Pancreas (tissue), 10 donors: ENCODE measurements at regions not wholly inside any gene's neighbourhood (a gene's known extent, or its start where the extent isn't known, plus 50 kb on each side); places are given as distances from the start of the nearest gene placed in this dataset.

Experiments
- ATAC-seq, 4 donors: fragments of 200-7000 bp; cut with Tn5 transposase; one replicate each; pipeline versions ENCODE4 v1.8.0 to v1.9.1; 2020; ENCODE audit warnings: mild to moderate bottlenecking in 4 of 4, moderate library complexity in 4 of 4
- DNase-seq, 6 donors: peaks; one replicate each; pipeline ENCODE4 v3.0.0-alpha.2; 2020
- FAIRE-seq: peaks from 2 replicates; lab custom pipeline; 2012; peaks lifted over from hg19 to GRCh38; lab: Jason Lieb, UNC
- H3K27ac ChIP-seq, 4 donors: fragments of 200-600 bp; sonication (generic); 1 replicate in 3 of 4; 2 replicates in 1 of 4; pipeline versions ENCODE4 v1.5.0 to v1.8.0; 2020
- H3K27me3 ChIP-seq, 4 donors: fragments of 200-600 bp; one replicate each; pipeline ENCODE4 v1.8.0; 2021
- H3K36me3 ChIP-seq, 3 donors: fragments of 200-600 bp; sonication (generic) in 1 of 3; one replicate each; pipeline versions ENCODE4 v1.5.0 to v1.8.0; 2020 to 2021
- H3K4me1 ChIP-seq, 3 donors: fragments of 200-600 bp; one replicate each; pipeline ENCODE4 v1.8.0; 2021
- H3K4me3 ChIP-seq, 4 donors: fragments of 200-600 bp; sonication (generic) in 2 of 4; one replicate each; pipeline versions ENCODE4 v1.5.0 to v1.8.0; 2020 to 2021
- H3K9me3 ChIP-seq, 4 donors: fragments of 200-600 bp; one replicate each; pipeline ENCODE4 v1.8.0; 2021
- CTCF ChIP-seq, 4 donors: fragments of 200-600 bp; sonication (generic) in 3 of 4; IDR thresholded peaks; one replicate each; pipeline versions ENCODE4 v1.5.0 to v1.8.0; 2021; ENCODE audit warnings: antibody characterized with exemption in 4 of 4
- whole genome bisulfite sequencing, 2 donors: extraction: QIAGEN DNeasy Blood & Tissue Kit; methylation state at CpG; one replicate each; pipeline ENCODE4 v1.1.7; 2013; 5-methylcytosine and 5-hydroxymethylcytosine counted together
- intact Hi-C, 3 donors: fragments of 100-400 bp; cut with DNase I; formaldehyde crosslinking; loops; one replicate each; pipeline versions ENCODE4 v1.11.1 to v1.14.2; 2022
- donor health status: healthy with polysubstance abuse.
- donor health status: DM: no; HTN: no; CAD: no; lungs with moderate emphysema.
- donor health status: DM: no; HTN: no; CAD: no.
- donor health status: control.
- donor health status: control.
- donor health status: Bipolar disorder and iron deficiency.
- donor health status: DM: yes; HTN: yes; CAD: no.
- donor health status: DM: no; HTN: no; CAD: no.
- donor health status: DM: no; HTN: no; CAD: no.
- donor health status: DM: yes; HTN: yes; CAD: no.

- intact Hi-C loops: no loop called here
- Histone ChIP-seq H3K4me3 (no peak overlapping the region), H3K9me3 (no peaks in the 10 kb centered on the region), H3K36me3 (no peaks in the 10 kb centered on the region), H3K4me1 (peaks cover 0 to 10% (median 7%) of the 10 kb centered on the region in 3 donors), H3K27ac (no peak overlapping the region), H3K27me3 (no peaks in the 10 kb centered on the region)
- DNase-seq: no peak
- peak in 2 of 4 donors; percentile 12 to 20 for ATAC-seq
- FAIRE-seq: no peak
- WGBS, 2 donors: 77 to 79% methylated on average over 3 of the region's 3 CpGs
- TF ChIP-seq CTCF (IDR thresholded peaks at IDR 0.05): no peak
Observed at GRCh38 chr3:64958199-64958843, 270.5 kb upstream of the ADAMTS9 start.

- DNase-seq (no peak), ATAC-seq (peak in 1 of 4 donors; percentile 15), FAIRE-seq (no peak)
- Histone ChIP-seq H3K27me3 (no peaks in the 10 kb centered on the region), H3K36me3 (no peaks in the 10 kb centered on the region), H3K27ac (no peak overlapping the region), H3K4me1 (peaks cover 0 to 10% (median 7%) of the 10 kb centered on the region in 3 donors), H3K4me3 (no peak overlapping the region), H3K9me3 (no peaks in the 10 kb centered on the region)
- TF ChIP-seq CTCF (IDR thresholded peaks at IDR 0.05): no peak
- WGBS, 2 donors: 74 to 84% methylated on average over 6 of the region's 6 CpGs
- intact Hi-C loops: no loop called here
Observed at GRCh38 chr3:64957408-64958198, 269.8 kb upstream of the ADAMTS9 start.

DNA sequence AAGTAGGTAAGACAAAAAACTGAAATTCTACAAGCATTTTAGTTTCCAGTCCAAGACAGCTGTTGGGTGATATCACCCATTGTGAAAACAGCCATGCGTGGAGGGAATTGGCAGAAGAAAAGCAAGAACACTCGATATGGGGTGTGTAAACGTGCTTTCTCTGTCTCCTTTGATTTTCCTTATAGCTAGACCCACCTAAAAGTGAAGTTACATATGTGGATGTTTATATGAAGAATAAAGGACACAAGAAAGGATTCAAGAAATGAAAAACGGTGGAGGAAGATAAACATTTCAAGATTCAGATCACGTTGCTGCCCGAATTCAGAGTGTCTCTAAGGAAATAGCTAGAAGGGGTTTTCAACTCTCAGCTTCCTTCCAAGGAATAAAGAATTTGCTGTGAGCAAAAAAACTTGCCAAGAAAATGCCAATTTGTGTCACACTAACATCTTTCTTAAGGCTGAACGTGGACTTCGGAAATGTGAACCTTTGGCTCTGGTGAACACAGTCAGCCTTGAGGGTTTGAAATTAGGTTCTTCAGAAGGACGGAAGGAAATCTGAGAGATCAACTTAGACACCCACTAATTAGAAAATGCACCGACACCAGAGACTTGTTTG lies 269.0 kb upstream of the ADAMTS9 start:
- FAIRE-seq (no peak), DNase-seq (no peak), ATAC-seq (no peak)
- H3K4me3 ChIP-seq: no peak overlapping the region
- TF ChIP-seq CTCF (IDR thresholded peaks at IDR 0.05): no peak
- intact Hi-C loops: no loop called here
- peaks cover 0 to 10% (median 7%) of the 10 kb centered on the region in 3 donors for H3K4me1 ChIP-seq
- no peaks in the 10 kb centered on the region for H3K9me3 ChIP-seq
- H3K36me3 ChIP-seq: no peaks in the 10 kb centered on the region
- no peaks in the 10 kb centered on the region for H3K27me3 ChIP-seq
- H3K27ac ChIP-seq: no peak overlapping the region
- 71 to 78% methylated on average over 10 of the region's 10 CpGs for WGBS, 2 donors

- no peak for TF ChIP-seq CTCF (IDR thresholded peaks at IDR 0.05)
- Histone ChIP-seq H3K4me3 (no peak overlapping the region), H3K27me3 (no peaks in the 10 kb centered on the region), H3K36me3 (no peaks in the 10 kb centered on the region), H3K9me3 (no peaks in the 10 kb centered on the region), H3K27ac (peak overlapping the region in 1 of 4 donors; percentile 37), H3K4me1 (peaks cover 0 to 10% (median 7%) of the 10 kb centered on the region in 3 donors)
- no peak for FAIRE-seq
- peak; percentile 54 to 91 (median 80) for ATAC-seq
- intact Hi-C loops: no loop called here
- WGBS, 2 donors: 22 to 23% methylated on average over 4 of the region's 4 CpGs
- peak in 3 of 6 donors; percentile 22 to 45 (median 27) for DNase-seq
Observed at GRCh38 chr3:64954995-64955636, 267.3 kb upstream of the ADAMTS9 start.
